CD4-positive, alpha-beta memory T cell (primary cell): ENCODE measurements at regions not wholly inside any gene's neighbourhood (a gene's known extent, or its start where the extent isn't known, plus 50 kb on each side); places are given as distances from the start of the nearest gene placed in this dataset.

ENCODE experiments used
- CTCF ChIA-PET: fragments of 350-600 bp; sonication (Branson Sonifier 250); formaldehyde crosslinking; loops from one replicate; lab custom pipeline; 2021; ENCODE audit warnings: inconsistent platforms; ENCODE audit not compliant: partially characterized antibody; lab: Charles Lee
- POLR2A ChIA-PET: fragments of 350-600 bp; sonication (Branson Sonifier 250); formaldehyde crosslinking; loops from one replicate; lab custom pipeline; 2021; ENCODE audit not compliant: partially characterized antibody; lab: Charles Lee
- DNase-seq, 5 donors: peaks; one replicate each; pipeline versions ENCODE4 v3.0.0 to v3.0.0-alpha.2; 2020 to 2022; ENCODE audit warnings: mixed read lengths in 1 of 5
- H3K27ac ChIP-seq: one replicate; pipeline ENCODE4 v1.7.0; 2013; ENCODE audit warnings: low read depth, low read length
- H3K27me3 ChIP-seq: 2 replicates; pipeline ENCODE4 v1.7.0; 2013; ENCODE audit warnings: mild to moderate bottlenecking, low read length, moderate library complexity; ENCODE audit not compliant: insufficient read depth
- H3K36me3 ChIP-seq: 2 replicates; pipeline ENCODE4 v1.7.0; 2013; ENCODE audit warnings: mild to moderate bottlenecking, low read length, moderate library complexity; ENCODE audit not compliant: insufficient read depth
- H3K4me1 ChIP-seq: 2 replicates; pipeline ENCODE4 v1.7.0; 2013; ENCODE audit warnings: mild to moderate bottlenecking, low read length, moderate library complexity; ENCODE audit not compliant: insufficient read depth
- H3K4me3 ChIP-seq, 2 donors: one replicate each; pipeline ENCODE4 v1.7.0; 2013; ENCODE audit warnings: low read length in 2 of 2, mild to moderate bottlenecking in 1 of 2
- H3K9me3 ChIP-seq, 2 donors: one replicate each; pipeline ENCODE4 v1.7.0; 2013; ENCODE audit warnings: low read length in 2 of 2, control low read depth in 1 of 2; ENCODE audit not compliant: control insufficient read depth in 1 of 2
- H3K27ac Mint-ChIP-seq, 7 donors: one replicate each; pipeline ENCODE4 v1.8.0; 2020 to 2021; ENCODE audit warnings: mixed read lengths in 7 of 7, mild to moderate bottlenecking in 6 of 7, inconsistent platforms in 3 of 7, moderate library complexity in 3 of 7
- H3K27me3 Mint-ChIP-seq, 2 donors: one replicate each; pipeline ENCODE4 v1.8.0; 2020 to 2021; ENCODE audit warnings: mixed read lengths in 2 of 2
- H3K36me3 Mint-ChIP-seq, 2 donors: one replicate each; pipeline ENCODE4 v1.8.0; 2020 to 2021; ENCODE audit warnings: mixed read lengths in 2 of 2, inconsistent platforms in 1 of 2, mild to moderate bottlenecking in 1 of 2
- H3K4me1 Mint-ChIP-seq, 4 donors: one replicate each; pipeline ENCODE4 v1.8.0; 2020 to 2021; ENCODE audit warnings: mixed read lengths in 4 of 4, mild to moderate bottlenecking in 1 of 4
- H3K4me3 Mint-ChIP-seq, 8 donors: one replicate each; pipeline ENCODE4 v1.8.0; 2020 to 2021; ENCODE audit warnings: mixed read lengths in 8 of 8, mild to moderate bottlenecking in 7 of 8, moderate library complexity in 6 of 8, inconsistent platforms in 3 of 8
- H3K9me3 Mint-ChIP-seq, 8 donors: one replicate each; pipeline ENCODE4 v1.8.0; 2020 to 2021; ENCODE audit warnings: mixed read lengths in 8 of 8, mild to moderate bottlenecking in 5 of 8, inconsistent platforms in 3 of 8, moderate library complexity in 1 of 8
- intact Hi-C: fragments of 100-400 bp; cut with micrococcal nuclease; formaldehyde crosslinking; loops from one replicate; pipeline ENCODE4 v1.15.1; 2023

DNA sequence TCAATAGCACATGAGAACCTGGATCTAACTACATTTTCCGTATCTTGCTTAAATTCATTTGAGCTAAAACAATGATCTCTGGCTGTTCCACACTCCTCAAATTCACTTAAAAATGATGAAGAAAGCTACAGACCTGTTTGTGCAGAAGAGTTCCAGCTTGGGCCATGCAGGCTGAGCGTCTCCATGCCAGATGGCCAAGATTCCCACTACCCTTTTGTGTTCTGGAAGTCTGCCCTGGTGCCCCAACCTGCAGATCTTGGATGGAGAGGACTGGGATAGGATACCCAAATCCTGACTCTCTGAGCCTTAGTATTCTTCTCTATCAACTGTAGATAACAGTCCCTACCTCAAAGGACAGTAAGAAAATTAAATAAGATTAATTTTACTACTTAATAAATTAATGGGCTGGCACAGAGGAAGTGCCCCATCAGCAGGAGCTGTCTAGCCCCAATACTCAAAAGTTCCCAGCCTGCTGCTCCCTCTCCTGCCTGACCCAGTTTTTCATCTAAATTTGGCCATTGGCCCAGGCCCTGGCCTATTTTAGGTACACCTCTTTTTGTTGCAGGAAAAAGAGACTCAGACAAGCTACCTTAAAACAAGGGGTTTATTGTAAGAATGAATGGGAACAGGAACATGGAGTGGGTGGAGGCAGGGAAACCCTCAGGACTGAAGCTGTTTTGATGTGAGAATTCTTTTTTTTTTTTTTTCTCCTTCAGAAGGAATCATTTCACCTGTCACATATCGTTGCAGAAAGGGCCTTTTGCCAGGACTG lies 81.4 kb upstream of the GRK3 start:
- CTCF ChIA-PET: no interaction called here
- no peak for DNase-seq
- Histone ChIP-seq H3K36me3 (peaks cover 3% of the 10 kb centered on the region), H3K4me1 (no peaks in the 10 kb centered on the region), H3K27me3 (no peaks in the 10 kb centered on the region), H3K27ac (no peak overlapping the region), H3K9me3 (no peaks in the 10 kb centered on the region), H3K4me3 (no peak overlapping the region)
- Mint-ChIP-seq H3K9me3 (no peaks in the 10 kb centered on the region), H3K36me3 (peaks cover 45 to 68% of the 10 kb centered on the region in 2 donors), H3K4me1 (no peaks in the 10 kb centered on the region), H3K27me3 (no peaks in the 10 kb centered on the region), H3K4me3 (no peak overlapping the region), H3K27ac (peak overlapping the region in 1 of 7 donors; percentile 37)
- intact Hi-C loops: no loop called here
- POLR2A ChIA-PET: no interaction called here

DNA sequence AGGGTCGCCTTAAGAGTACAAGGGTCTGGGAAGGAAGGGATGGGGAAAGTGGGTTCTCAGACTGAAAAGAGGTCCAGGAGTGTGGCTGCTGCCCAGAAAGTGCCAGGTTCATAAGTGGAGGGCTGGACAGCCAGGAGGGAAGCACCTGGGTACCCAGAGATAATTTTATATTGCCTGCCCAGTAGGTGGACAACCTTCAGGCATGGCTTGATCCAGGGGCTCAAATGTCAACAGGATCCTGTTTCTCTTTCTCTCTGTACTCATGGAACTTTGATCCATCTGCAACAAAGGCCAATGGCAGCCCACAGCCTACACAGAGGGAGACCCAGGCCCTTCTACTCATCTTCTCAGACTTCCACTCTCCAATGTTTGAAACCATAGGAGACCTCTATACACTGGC lies 80.5 kb upstream of the GRK3 start:
- Mint-ChIP-seq H3K9me3 (no peaks in the 10 kb centered on the region), H3K27ac (no peak overlapping the region), H3K4me1 (no peaks in the 10 kb centered on the region), H3K27me3 (no peaks in the 10 kb centered on the region), H3K36me3 (peaks cover 47 to 75% of the 10 kb centered on the region in 2 donors), H3K4me3 (no peak overlapping the region)
- ChIA-PET CTCF (no interaction called here), POLR2A (no interaction called here)
- intact Hi-C loops: no loop called here
- Histone ChIP-seq H3K36me3 (peaks cover 3% of the 10 kb centered on the region), H3K27me3 (no peaks in the 10 kb centered on the region), H3K4me1 (no peaks in the 10 kb centered on the region), H3K4me3 (no peak overlapping the region), H3K9me3 (no peaks in the 10 kb centered on the region), H3K27ac (no peak overlapping the region)
- DNase-seq: no peak

DNA sequence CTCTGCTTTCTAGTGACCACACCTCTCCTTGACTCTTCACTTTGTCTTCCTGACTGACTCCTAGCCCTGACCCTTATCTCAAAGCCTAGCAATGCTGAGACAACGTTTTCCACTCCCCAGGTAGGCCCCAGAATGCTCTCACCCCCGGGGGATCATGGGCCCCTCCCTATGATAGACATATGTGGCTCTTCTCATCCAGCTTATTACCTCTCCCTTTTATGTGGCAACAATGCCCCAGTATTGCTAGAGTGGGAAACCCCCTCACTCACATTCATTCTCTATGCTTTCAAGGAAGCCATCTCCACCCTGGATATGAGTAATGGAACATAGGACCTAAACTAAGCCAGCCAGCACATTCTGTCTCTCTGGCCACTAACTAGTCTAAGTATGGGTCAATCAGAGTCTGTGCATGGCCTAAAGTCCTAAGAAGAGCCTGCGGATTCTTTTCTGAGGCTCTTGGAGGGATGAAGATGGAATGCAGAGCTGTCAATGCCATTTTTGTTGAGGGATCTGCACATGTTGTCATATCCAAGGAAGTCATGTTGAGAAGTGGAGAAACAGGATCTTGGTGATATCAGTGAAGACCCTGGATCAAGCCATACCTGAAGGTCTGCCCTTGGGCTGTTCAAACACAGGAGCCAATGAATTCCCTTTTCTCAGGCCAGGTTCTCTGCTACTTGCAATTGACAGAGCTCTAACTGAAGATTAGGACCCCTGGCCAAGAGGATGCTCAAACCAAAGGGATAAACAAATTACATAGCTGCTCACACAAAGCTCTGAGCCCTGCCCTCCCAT lies 79.8 kb upstream of the GRK3 start:
- ChIA-PET CTCF (no interaction called here), POLR2A (no interaction called here)
- H3K27ac ChIP-seq: no peak overlapping the region
- peaks cover 0 to 2% (median 0%) of the 10 kb centered on the region in 8 donors for H3K9me3 Mint-ChIP-seq
- H3K36me3 ChIP-seq: peaks cover 3% of the 10 kb centered on the region
- H3K36me3 Mint-ChIP-seq: peaks cover 49 to 83% of the 10 kb centered on the region in 2 donors
- H3K9me3 ChIP-seq: no peaks in the 10 kb centered on the region
- no peaks in the 10 kb centered on the region for H3K27me3 Mint-ChIP-seq
- intact Hi-C loops: no loop called here
- H3K27me3 ChIP-seq: no peaks in the 10 kb centered on the region
- no peak overlapping the region for H3K4me3 Mint-ChIP-seq
- no peaks in the 10 kb centered on the region for H3K4me1 ChIP-seq
- DNase-seq: no peak
- no peak overlapping the region for H3K4me3 ChIP-seq
- H3K4me1 Mint-ChIP-seq: no peaks in the 10 kb centered on the region
- peak overlapping the region in 2 of 7 donors; percentile 57 for H3K27ac Mint-ChIP-seq

DNA sequence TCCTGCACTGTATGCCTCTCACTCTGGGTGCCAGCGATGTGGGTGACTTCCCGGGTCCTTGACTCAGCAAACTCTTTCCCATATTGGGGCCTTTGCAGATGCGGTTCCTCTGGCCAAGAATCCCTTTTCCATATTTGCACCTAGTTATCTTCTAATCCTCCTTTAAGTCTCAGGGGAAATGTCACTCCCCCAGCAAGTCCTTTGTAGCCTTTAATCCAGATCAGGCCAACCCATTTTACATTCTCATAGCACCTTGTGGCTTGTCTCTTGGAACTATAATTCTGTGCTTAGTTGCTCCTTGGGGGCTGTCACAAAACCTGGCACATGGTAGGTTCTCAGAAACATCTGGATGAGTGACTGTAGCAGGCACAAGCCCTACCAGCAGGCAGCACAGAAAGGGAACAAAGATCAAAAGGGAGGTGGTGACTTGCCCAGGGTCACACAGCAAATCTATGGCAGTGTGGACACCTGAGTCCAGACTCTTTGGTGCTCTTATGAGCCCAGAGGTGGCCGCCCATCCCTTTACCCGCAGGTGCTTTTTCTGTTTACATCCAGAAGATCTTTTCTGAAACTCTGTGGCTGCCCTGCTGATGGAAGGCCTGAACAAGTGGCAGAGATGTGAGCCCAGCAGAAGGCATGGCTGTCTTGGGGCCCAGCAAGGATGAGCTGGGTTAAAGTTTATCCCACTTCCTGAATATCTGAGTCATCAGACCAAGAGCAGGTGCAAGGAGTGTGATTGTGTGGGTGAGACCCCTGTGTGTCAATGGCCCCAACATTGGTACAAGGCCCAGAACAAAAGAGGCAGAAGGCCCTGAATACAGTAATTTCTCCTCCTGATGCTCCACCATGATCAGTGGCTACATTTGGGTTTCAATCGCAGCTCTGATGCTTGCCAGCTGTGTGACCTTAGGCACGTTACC lies 78.6 kb upstream of the GRK3 start:
- Histone ChIP-seq H3K36me3 (peaks cover 3% of the 10 kb centered on the region), H3K27ac (no peak overlapping the region), H3K9me3 (no peaks in the 10 kb centered on the region), H3K27me3 (no peaks in the 10 kb centered on the region), H3K4me3 (no peak overlapping the region), H3K4me1 (no peaks in the 10 kb centered on the region)
- intact Hi-C loops: no loop called here
- no peak overlapping the region for H3K27ac Mint-ChIP-seq
- no peak for DNase-seq
- peaks cover 0 to 4% (median 0%) of the 10 kb centered on the region in 8 donors for H3K9me3 Mint-ChIP-seq
- ChIA-PET CTCF (no interaction called here), POLR2A (no interaction called here)
- no peaks in the 10 kb centered on the region for H3K27me3 Mint-ChIP-seq
- H3K4me1 Mint-ChIP-seq: no peaks in the 10 kb centered on the region
- no peak overlapping the region for H3K4me3 Mint-ChIP-seq
- H3K36me3 Mint-ChIP-seq: peaks cover 53 to 89% of the 10 kb centered on the region in 2 donors

DNA sequence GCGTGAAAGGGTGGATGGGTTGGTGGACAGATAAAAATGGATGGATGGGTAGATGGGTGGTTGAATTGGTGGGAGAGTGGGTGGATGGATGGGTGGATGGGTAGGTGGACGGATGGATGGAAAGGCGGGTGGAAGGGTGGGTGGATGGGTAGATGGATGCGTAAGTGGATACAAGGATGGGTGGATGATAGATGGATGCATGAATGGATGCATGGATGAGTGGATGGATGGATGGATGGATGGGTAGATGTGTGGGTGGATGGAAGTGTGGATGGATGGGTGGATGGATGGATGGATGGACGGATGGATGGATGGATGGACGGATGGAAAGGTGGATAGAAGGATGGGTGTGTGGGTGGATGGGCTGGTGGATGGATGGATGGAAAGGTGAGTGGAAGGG lies 77.0 kb upstream of the GRK3 start:
- Mint-ChIP-seq H3K4me1 (no peaks in the 10 kb centered on the region), H3K27ac (peak overlapping the region in 1 of 7 donors; percentile 83), H3K27me3 (no peaks in the 10 kb centered on the region), H3K9me3 (peaks cover 0 to 4% (median 0%) of the 10 kb centered on the region in 8 donors), H3K4me3 (no peak overlapping the region), H3K36me3 (peaks cover 44 to 74% of the 10 kb centered on the region in 2 donors)
- CTCF ChIA-PET: no interaction called here
- intact Hi-C loops: no loop called here
- DNase-seq: no peak
- no peak overlapping the region for H3K4me3 ChIP-seq
- POLR2A ChIA-PET: no interaction called here
- H3K27ac ChIP-seq: no peak overlapping the region
- H3K36me3 ChIP-seq: no peaks in the 10 kb centered on the region
- no peaks in the 10 kb centered on the region for H3K9me3 ChIP-seq
- no peaks in the 10 kb centered on the region for H3K27me3 ChIP-seq
- no peaks in the 10 kb centered on the region for H3K4me1 ChIP-seq

DNA sequence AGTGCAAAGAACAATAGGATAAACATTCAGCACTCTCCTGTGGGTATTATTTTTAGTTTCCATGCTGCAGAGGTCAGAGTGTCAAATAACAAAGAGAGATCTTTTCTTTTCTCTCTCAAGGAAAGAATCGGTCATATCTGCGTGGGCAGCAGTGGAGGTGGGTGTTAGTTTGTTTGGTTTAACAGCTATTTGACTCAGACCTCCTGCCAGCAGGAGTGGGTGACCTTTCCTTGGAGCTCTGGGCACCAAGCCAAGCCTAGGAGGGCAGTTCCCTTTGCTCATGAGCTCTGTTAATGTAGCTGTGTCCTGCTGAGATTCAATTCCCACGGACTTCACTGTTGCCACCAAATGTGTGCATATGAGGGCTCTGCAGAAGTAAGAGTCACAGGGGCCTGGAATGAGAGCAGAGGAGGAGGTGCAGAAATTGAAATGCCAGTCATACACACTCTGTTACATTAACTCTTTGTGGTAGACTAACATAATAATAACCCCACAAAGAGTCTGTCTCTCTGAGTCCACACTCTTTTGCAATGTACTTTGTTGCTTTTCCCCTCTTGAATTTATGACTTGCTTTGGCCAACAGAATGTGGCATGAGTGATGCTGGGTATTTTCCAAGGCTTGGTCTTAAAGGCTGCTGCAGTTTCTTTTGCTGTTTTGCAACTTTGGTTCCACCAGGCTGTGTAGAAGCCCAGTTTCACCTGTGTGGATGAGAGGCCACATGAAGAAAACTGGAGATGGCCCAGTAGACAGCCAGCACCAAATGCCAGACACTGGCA lies 76.0 kb upstream of the GRK3 start:
- intact Hi-C loops: no loop called here
- Histone ChIP-seq H3K4me1 (no peaks in the 10 kb centered on the region), H3K27ac (no peak overlapping the region), H3K9me3 (no peaks in the 10 kb centered on the region), H3K36me3 (no peaks in the 10 kb centered on the region), H3K27me3 (no peaks in the 10 kb centered on the region), H3K4me3 (no peak overlapping the region)
- ChIA-PET POLR2A (no interaction called here), CTCF (no interaction called here)
- no peaks in the 10 kb centered on the region for H3K27me3 Mint-ChIP-seq
- DNase-seq: no peak
- H3K4me1 Mint-ChIP-seq: no peaks in the 10 kb centered on the region
- H3K9me3 Mint-ChIP-seq: peaks cover 0 to 4% (median 0%) of the 10 kb centered on the region in 8 donors
- peaks cover 38 to 66% of the 10 kb centered on the region in 2 donors for H3K36me3 Mint-ChIP-seq
- H3K27ac Mint-ChIP-seq: no peak overlapping the region
- no peak overlapping the region for H3K4me3 Mint-ChIP-seq
